HG02642 (cell line): ENCODE measurements at regions not wholly inside any gene's neighbourhood (a gene's known extent, or its start where the extent isn't known, plus 50 kb on each side); places are given as distances from the start of the nearest gene placed in this dataset.
A peak's percentile ranks its signal among the peaks of the same experiment; 100 is the strongest.
"Not testable (repeated sequence)": the region's sequence is repeated elsewhere in the genome, so short reads cannot be mapped to it uniquely, and the experiment has no call there.

Experiments used
- ATAC-seq: cut with Tn5 transposase; IDR thresholded peaks from one replicate; pipeline ENCODE4 v1.9.1; 2021; ENCODE audit warnings: mild to moderate bottlenecking; ENCODE audit not compliant: unreplicated experiment, poor library complexity

DNA sequence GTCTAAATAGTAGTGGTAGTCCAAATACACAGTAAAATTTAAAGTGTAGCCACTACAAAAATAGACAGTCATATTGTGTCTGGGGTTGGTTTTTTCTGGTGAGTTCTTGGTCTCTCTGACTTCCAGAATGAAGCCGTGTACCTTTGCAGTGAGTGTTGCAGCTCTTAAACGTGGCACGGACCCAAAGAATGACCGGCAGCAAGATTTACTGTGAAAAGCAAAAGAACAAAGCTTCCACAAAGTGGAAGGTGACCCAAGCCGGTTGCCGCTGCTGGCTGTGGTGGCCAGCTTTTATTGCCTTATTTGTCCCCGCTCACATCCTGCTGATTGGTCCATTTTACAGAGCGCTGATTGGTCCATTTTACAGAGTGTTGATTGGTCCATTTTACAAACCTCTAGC is 188.7 kb downstream of the ZNF608 start:
- ATAC-seq = no peak

DNA sequence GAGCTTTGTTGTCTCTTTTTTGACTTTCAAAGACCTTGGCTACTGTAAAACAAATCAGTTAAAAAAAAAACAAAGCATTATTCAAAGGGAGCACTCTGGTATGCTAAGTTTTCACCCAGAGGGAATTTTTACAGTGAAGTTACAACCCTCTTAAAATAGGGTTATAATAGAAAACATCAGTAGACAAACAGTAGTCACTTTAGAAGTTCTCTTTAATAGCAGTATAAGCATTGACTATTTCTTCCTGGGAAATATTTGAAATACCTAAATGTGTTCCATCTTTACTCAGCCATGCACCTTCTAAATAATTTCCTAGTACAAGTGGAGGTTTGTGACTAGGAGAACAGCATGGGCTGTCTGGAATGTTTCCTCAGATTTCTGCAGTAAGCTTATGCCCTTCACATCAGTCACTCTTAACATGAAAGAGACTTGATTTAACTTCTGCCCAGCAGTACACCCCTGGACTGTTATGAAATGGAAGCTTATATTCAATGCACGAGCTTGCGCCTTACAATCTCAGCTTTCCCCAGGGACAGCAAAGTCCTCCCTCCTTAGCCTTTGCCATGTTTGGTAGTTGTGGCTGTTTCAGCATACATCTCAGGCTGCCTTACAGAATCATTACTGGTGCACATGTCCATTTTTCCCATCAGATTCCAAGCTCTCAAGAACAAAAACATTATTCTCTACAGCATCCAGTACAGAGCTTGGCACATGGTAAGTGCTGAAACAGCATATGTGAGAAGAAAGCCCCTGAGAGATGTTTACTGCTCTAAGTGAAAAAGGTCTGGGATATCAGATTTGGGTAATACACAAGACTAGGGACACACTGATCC is 191.5 kb downstream of the ZNF608 start:
- ATAC-seq = no peak

DNA sequence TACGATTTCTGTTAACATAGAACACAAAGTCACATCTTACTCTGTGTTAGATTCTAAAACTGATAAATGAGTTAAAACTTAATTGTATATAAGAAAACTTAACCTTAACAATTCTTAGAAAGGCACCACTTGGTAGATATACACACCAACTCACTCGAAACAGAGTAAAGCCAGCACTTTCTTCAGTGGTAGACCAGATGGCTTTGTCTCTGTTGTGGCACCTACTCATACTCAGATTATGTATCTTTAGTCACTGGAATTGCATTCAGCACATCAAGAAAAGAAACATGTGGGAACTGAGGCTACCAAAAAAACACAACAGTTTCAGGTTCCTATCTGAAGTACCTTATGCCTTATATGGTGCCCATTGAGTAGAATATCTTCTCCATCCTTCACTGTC is 192.5 kb downstream of the ZNF608 start:
- ATAC-seq = no peak

DNA sequence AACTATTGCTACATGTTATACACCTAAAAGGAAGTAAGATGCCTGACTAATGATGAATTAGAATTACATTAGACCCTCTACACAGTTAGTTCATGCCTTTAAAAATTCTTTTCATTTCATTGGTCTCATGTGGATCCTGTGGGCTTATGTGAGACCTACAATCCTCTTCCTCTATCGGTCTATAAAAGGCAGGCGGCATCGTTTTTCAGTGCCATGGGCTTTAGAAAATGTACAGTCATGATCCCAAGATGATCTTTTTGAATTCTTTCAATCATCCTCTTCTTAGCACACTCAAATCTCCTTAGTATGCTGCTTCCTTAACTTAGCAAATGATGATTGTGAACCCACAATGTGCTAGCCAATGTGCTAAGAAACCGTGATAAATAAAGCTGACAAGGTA is 193.9 kb downstream of the ZNF608 start:
- no peak for ATAC-seq

DNA sequence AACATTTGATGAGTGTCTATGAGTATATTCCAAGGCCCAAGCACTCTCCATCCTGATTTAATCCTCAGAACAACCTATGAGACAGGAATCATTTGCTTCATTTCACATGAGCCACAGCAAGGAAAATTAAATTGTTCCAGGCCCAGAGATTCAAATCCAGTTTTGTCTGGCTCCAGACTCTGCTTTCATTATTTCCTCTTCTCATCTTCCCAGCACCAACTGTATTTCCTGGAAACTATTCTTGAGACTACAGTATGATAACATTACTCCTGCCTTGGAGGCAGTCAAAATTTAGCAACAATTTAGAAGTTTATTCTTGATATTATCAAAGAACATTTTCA is 194.5 kb downstream of the ZNF608 start:
- ATAC-seq = no peak

DNA sequence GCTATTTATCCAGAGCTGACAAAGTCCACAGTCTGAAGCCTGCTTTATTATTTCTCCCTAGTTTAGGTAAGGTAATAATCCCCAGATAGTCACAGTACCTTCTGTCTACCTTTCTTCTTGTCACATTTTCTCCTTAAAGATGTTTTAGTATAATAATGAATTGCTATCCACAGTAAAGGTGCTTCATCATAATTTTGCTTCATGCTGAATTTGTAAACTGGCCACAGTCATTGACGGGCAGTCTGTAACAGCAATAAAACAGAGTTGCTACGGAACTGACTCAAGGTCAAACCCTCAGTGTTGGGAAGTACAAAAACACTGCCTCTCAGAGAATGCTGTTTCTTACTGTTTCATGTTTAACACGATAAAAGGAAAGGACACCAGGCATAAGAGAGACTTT is 195.7 kb downstream of the ZNF608 start:
- ATAC-seq = no peak

DNA sequence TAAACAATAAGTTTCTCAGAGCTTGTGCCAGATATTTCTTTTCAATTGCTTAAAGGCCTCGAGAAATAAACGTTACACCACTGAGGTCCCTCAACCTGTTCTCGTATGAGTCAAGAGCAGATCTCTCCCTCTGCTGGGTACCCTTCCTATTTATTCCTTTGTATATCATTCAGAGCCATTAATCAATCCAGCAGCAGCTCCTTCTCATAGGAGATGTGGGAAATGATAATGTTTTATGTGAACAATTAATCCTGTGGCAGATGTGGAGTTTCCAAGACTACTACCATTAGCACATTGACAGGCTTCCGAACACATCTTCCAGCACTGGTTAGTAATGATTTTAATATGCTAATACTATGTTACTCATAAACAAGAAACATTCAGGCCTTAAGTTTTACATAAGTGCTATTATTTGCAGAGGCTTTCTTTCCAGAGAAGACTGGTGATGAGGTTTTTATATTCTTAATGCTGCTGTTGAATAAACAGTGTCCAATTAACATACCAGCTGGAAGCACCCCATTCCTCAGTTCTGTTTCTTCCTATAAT is 196.5 kb downstream of the ZNF608 start:
- ATAC-seq = no peak

DNA sequence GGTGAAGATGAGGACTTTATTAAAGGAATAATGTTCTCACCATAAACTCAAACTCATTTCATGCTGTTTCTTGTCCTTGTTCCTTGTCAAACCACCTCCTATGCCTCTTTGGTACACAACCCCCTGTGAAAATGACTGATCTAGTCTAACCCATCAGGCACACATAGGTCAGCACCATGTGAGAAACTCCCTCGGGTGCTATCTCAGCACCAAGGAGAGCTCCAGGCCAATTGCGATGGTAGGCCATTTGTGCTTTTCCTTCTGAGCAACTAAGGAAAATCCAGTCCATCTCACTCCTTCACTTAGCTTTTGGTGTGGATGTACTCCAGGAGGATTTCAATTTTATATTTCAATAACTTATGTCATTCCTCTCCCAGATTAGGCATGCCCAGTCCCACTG is 199.8 kb downstream of the ZNF608 start:
- no peak for ATAC-seq

DNA sequence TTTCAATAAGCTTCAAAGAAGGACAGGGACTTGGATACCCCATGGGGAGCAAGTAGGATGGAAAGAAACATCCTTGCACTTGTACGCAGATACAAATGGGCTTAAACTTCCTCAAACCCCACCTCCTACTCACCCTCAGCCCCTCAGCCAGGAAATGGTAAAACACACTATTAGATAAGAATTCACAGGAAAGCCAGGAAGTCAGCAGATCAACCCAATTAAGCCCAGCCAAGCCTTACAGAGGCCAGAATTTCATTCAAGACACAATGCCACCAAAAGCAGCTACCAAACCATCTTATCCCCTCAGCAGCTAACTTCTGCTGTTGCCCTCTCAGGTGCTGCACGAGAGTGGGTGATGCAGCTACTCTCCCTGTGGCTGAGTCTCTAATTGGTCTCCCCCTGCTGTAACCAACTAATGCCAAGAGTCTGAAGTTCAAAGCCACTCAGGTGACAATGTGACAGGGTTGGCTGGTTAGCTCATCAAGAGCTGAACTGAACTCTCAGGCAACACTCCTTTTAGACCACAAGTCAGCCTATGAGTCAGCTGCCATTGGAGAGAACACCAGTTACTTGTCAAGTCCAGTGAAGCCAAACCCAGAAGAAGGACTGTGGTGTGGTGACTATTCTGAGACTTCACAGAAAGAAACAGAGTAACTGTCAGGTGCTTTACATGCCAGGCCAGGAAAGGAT is 201.9 kb downstream of the ZNF608 start:
- peak; percentile 96 for ATAC-seq

DNA sequence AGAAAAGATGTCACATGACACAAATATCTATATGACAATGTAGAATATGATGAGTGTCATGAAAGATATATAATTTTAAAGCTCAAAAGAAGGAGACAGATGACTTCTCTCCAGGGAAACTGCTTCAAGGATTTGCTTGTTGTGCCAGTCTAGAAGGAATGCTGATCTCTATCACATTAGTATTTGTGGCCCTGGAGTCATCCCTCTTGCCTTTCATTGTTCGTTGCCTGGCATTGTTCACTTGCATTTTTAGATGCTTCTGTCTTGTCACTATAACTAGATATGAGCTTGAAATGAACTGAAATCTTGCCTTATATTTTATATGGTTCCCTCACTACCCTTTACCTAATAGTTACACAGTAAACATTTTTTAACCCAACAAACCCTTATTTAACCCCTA is 207.5 kb downstream of the ZNF608 start:
- no peak for ATAC-seq

DNA sequence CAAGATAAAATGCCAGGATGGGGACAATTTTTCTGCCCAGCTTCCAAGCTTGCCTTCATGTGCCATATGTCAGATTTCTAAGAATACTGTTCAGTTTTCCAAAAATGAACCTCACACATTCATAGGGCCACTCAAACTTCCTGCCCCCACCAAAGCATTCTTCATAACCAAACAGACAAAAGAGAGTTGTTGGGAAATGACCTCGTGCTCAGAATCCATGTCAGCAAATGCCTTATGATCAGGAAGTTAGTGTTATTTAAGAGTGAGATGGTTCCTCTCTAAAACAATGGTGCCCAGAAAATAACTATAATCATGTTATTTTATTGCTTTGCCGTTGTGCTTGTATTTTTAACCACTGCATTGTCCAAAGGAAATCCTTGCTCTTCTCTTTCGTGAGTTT is 208.2 kb downstream of the ZNF608 start:
- no peak for ATAC-seq

DNA sequence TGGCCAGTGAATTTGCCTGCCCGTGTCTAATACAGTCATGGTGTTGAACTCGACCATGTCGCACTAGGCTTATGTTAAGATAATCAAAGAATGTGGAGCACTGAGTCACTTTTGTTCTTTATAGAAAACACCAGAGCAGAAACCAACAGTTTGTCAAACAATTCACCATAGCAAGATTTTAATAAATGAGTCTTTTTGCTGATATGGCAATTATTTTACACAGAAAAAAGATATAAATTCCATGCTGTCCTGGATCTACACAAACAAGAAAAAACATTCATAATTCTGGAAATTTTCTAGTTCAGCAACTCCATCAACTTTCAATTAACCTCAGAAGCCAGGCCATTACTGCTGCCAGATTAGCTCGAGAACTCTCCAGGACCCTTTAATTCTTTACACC is 208.9 kb downstream of the ZNF608 start:
- ATAC-seq = no peak

DNA sequence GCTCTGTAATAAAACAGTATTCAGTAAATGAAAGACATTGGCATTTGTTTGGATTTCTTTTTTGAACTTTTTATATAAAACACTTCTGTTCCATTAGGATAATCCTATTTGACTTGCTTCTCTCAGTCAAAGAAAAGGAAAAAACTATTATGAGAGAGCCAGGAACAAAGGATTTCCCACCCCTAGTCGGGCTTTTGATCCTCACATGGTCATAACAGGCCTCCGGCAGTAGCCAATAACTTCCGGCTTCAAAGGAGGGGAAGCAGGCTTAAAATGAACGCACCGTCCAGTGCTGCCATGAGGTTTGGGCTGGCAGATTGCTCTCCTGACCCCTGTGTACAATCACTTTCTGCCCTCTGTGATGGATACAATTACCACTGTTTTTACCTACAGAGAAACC is 209.3 kb downstream of the ZNF608 start:
- ATAC-seq = no peak

DNA sequence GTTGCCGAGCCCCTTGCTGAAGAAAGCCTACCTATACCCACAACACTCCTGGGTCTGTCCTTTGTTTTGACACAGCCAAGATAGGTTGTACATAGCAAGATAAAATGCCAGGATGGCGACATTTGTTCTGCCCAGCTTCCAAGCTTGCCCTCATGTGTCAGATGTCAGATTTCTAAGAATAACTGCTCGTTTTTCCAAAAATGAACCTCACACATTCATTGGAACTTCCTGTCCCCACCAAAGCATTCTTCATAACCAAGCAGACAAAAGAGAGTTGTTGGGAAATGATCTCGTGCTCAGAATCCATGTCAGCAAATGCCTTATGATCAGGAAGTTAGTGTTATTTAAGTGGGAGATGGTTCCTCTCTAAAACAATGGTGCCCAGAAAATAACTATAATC is 210.1 kb downstream of the ZNF608 start:
- ATAC-seq = no peak

DNA sequence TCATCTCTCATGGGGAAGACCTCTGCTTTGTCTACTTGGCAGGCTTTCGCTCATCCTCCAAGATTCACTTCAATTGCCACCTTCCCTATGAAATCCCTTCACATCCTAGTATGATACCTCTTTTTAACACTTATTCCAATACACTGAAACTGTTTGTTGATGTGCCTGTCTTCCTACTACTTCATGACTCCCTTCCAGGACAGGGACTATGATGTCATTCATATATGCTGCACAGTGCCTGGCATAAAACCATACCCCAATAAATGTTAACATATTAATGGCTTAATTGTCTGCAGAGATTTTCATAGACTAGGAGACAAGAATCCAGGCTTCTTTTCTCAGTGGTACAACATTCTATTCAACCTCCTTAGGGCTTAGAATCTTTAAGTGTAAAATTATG is 215.5 kb downstream of the ZNF608 start:
- no peak for ATAC-seq

DNA sequence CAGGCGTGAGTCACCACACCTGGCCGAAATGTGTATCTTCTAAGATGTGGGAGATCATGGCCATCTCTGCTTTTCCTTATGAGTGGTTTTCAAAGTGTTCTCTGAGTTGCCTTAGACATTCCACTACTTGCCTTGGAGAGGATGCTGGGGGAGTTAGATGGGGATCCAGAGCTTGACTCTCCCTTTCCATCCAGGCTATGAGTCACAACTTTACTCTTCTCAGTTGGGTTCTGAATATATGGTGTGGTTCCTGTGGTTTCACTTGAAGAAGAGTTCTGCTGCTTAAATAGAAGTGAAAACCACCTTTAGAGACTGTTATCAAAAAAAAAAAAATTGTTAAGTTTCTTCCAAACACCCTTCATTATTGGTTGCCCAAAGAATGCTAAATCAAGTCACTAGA is 217.6 kb downstream of the ZNF608 start:
- ATAC-seq = peak; percentile 51

DNA sequence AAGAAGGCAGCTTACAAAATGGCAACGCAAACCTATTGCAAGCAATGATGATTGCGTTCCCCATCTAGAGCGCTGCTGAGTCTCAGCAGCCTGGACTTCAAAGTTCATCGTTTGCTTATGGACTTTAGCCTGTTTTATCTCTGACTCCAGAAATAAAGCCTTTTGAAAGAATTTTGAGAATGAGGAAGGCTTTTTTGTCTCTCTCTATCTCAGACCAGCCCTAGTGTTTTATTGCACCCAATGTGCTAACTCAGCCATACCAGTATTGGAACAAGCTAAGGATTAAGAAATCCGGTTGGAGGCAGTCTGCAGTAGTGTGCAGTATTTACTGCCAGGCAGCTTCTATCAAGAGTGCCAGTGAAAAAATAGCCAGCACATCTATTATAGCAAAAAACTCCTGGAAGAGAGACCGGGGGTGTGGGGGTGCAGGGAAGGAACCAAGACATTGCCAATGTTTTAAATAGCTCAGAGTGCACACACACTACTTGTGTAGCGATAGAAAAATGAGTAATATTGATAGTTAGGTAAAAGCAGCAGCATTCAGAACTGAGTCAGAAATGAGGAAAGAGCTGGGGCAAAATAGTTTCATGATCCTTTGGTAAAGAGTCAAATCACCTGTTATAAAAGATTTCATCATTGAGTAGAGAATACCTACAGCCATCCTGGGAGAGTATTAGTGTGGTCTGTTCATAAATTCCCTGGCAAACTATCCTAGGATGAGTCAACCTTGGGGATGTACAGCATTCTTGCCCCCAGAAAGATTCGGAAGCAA is 219.0 kb downstream of the ZNF608 start:
- peak; percentile 42 for ATAC-seq

DNA sequence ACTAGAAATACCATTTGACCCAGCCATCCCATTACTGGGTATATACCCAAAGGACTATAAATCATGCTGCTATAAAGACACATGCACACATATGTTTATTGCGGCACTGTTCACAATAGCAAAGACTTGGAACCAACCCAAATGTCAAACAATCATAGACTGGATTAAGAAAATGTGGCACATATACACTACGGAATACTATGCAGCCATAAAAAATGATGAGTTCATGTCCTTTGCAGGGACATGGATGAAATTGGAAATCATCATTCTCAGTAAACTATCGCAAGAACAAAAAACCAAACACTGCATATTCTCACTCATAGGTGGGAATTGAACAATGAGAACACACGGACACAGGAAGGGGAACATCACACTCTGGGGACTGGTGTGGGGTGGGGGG is 220.4 kb downstream of the ZNF608 start:
- not testable (repeated sequence) for ATAC-seq

DNA sequence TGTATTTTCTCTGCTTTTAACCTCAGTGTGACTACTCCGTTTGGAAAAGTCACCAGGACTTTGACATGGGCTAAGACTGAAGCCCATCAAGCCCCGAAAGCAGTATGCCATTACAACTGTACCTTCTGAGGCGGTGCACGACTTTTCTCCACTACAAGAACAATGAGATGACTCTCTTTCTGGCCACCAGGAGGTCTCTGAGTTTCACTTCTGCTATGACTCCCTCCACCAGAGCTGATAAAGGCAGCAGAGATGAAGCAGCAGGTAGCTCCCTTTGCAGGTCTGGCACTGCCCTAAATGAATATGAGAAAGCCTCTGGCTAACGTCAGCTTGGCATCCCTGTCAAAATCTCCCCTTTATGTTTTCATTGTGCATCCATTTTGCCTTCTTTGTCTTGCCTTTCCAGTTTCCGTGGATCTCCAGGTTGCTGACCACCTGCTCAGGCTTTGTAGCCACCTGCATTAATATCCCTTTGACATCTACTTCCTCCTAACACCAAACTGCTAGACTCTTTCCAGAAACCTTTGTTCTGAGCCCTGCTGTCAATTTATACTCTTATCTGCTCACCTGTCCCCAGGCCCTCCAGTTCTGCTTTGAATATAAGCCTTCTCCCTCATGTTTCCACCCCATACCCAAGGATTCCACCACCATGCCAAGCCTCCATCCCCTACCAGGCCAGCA is 221.7 kb downstream of the ZNF608 start:
- peak; percentile 90 for ATAC-seq

DNA sequence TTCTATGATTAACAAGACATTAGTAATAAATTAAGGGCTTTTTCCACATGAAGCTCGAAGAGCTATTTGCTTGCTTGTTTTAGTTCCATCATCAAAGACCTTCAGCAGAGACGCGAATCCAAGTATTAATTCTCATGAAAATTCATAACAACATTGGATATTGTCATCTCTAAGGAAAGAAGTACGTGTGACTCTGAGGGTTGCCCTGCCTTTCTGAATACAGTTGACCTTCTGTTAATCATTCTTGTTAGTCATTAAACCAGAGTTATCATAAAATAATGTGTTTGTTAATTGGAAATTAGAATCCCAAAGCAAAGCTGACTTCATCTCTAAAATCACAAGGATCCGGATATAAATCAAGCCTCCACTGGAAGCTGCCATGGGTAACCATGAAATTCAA is 222.5 kb downstream of the ZNF608 start:
- ATAC-seq = no peak

DNA sequence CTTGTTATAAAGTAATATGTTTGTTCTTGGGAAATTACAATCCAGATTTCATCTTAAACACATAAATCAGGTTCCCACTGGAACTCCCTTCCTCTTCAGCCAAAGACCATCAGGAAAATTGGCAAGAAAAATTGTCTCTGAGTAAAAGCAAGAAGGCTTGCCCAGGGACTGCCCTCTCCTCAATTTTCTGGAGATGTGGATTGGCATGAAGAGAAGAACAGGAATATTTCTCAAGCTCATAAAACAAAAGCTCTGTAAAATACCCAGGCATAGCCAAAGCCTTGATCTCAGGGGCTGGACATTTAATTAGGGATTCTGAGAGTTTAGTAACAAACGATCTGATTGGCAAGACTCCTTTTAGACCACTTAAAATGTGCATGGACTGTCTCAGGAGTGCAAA is 223.4 kb downstream of the ZNF608 start:
- no peak for ATAC-seq
